GM21515 (cell line): ENCODE measurements at regions not wholly inside any gene's neighbourhood (a gene's known extent, or its start where the extent isn't known, plus 50 kb on each side); places are given as distances from the start of the nearest gene placed in this dataset.

Experiments
- ATAC-seq: cut with Tn5 transposase; IDR thresholded peaks from one replicate; pipeline ENCODE4 v1.9.1; 2021; ENCODE audit not compliant: unreplicated experiment

- ATAC-seq, result no peak
These were observed 58.4 kb downstream of the ARL4C start for GRCh38 chr2:234438305-234438977.

DNA sequence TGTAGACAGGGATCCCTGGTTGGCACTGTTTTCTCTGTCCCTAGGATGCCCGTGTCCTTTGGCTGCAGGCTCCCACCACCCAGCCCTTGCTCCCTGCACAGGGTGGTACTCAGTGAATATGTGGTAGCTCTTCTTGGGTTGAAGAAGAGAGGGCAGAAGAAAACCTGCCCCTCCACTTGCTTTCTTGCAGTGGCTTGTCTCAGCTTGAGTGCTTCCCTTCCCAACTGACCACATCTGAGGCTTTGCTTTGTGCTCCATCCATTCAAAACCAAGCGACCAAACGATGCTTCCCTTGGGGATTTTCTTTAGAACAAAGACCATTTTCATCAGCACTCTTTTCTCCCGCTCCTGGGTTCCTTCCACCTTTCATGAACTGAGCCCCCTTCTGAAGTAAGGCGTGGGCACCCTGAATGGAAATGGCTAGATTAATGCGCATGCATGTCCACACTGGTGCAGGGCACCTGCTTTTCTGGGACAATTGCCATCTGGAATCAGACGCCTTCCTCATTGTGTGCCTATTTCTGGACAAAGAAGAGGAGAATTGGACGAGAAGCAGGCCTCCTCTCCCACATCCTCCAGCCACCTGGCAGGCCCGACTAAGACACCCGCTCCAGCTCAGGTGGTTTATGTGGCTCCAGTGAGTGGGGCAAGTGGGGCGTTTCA, 59.1 kb downstream of the ARL4C start:
- ATAC-seq, result no peak

GRCh38 chr2:234436482-234436837, 60.4 kb downstream of the ARL4C start:
- no peak for ATAC-seq

GRCh38 chr2:234435836-234436481, 60.9 kb downstream of the ARL4C start:
- no peak for ATAC-seq

GRCh38 chr2:234433201-234433600, 63.7 kb downstream of the ARL4C start:
- ATAC-seq, result no peak

DNA sequence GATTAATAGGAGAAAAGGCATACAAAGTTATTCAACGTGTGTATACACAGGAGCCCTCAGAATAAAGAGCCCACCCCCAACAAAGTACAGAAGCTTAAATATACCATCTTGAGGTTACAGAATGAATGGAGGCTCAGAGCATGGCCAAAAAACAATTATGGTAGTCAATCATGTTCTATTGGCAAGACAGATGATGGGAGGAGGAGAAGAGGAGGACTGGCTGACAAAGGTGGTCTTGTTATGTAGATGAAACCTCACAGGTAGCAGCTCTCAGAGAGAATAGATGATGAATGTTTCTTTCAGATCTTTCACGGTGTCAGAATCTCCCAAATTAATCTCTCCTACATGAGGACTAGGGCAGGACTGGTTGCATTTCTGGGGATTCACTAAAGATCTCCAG, 66.0 kb downstream of the ARL4C start:
- ATAC-seq, result no peak

- no peak for ATAC-seq
These were observed 67.6 kb downstream of the ARL4C start for GRCh38 chr2:234429265-234429664.

GRCh38 chr2:234427081-234428061, 69.5 kb downstream of the ARL4C start:
- ATAC-seq, result no peak

GRCh38 chr2:234426616-234427015, 70.3 kb downstream of the ARL4C start:
- ATAC-seq, result peak; percentile 40

DNA sequence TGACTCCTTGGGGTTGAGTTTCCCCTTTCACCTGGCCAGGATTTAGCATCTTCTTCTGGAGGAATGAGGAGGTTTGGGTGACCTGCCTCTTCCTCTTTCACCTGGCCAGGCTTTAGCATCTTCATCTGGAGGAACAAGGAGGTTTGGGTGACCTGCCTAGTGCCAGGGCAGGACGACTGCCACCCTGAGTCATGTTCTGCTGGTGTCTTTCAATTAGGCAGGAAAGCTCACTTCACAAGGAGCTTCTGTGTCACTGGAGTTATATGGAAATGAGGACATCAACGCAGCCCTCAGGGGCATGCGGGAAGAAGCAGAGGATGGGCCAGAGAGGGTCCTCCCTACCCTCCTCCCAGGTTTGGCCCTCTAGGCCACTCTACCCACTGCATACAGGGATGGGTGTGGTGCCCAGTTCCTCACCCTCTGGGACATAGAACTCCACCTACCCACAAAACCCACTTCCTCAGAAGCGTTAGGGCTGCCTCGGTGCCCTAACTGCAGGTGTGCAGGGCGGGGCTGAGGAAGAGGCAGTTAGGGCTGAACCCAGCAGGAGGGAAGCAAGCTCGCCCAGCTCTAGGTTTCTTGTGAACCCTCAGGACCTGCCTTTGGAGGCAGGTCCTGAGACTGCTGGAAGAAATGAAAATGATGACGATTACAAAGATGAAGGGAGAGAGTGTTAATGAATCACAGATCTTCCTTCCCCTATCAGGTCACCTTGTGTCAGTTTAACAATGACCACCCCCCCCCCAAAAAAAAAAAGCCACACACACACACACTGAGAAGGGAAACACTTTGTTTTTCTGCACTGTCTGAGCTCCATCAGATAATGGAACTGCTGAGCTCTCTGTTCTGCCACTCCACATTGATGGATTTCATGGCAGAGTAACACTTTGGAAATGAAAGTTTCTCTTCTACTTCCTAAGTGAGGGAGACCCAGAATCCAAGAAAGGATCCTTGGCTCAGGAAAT, 71.0 kb downstream of the ARL4C start:
- ATAC-seq, result peak; percentile 78

- ATAC-seq, result no peak
These were observed 73.0 kb downstream of the ARL4C start for GRCh38 chr2:234423884-234424283.

GRCh38 chr2:234422981-234423431, 73.9 kb downstream of the ARL4C start:
- ATAC-seq, result no peak

DNA sequence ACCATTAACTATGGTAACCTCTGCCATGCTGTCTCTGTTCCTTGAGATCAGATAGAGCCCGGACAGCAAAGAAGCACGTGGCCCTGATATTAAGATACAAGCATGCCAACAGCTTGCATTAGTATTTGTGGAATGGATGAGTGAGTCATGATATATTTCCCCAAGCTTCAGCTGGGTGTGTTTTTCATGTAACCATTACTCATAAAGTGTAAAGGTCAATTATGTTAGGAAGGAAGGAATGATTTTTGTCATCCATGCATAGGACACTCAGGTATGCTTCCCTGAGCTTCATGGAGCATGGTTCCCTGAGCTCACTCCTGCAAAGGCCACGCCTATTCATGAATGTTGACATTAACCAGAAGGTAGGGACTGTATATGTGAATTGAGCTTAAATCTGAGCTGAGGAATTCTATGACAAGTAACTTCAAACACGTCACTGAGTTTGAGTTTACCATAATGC, 74.6 kb downstream of the ARL4C start:
- no peak for ATAC-seq

- ATAC-seq, result no peak
These were observed 76.5 kb downstream of the ARL4C start for GRCh38 chr2:234420408-234420807.

- no peak for ATAC-seq
These were observed 77.2 kb downstream of the ARL4C start for GRCh38 chr2:234419726-234420125.

DNA sequence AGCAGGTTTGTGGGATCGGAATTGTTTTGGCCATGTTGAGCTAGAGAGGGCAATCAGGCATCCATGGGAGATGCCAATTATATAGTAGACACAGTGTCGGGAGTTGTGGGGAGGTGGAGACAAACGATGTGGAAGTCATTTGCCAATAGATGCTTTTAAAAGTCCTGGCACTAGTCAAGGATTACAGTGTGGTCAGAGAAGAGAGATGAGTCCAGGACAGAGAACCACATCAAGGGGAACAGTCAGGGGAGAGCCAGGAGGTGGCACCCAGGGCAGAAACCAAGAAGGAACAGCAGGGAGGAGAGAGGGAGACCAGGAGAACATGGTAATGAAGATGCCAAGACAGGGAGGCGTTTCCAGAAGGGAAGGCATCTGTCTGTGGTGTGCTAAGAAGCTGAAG, 81.2 kb downstream of the ARL4C start:
- no peak for ATAC-seq

DNA sequence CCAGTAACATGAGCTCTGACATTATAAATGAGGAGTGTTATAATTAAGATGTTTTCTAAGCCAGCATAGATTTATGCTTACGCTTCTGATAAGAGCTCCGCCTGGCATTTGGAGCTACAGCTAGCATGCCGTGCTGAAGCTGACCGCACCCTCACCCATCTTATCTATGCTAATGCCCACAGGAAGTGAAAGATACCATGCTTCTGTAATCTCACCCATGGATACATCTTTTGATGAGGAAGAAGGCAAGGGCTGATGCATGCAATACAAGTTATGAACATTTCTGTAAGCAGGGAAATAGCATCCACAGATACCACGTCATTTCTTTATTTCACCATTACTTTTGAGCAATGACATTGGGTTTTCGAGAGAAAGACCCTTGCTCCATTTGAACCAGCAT, 82.3 kb downstream of the ARL4C start:
- ATAC-seq, result no peak

DNA sequence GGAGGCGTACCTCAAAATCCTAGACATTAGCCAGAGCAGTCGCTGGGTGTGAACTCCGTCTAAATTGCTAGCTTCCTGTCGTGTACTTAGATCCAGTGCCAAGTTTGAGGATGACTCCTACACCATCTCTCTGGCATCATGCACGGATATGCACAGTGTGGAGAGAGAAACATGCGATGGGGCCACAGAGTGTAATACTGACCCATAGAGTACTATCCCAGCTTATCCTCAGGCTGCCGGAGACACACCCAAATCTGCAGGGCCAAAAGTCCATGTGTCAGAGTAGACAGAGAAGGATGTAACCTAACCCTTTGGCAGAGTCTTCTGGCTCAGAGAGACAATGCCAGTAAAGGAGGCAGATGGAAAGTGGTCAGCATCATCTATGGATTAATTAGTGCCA, 84.2 kb downstream of the ARL4C start:
- ATAC-seq, result no peak

DNA sequence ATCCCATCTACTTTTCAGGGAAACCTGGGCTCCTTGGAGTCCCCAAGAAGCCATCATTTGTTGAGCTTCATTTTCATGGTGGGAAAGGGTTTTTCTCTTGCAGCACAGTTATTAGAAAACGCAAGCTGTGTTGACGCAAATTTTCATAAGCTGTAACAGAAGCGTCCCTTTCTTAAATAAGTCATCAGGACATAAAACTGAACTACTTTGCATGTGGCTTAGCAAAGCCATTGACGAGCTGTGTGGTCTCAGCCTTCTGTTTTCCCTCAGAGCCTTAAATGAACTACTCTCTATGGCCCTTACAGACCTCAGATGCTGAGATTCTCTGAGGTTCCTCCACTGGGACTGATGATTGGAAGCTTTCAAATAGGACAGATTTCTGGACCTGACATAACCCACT, 85.1 kb downstream of the ARL4C start:
- peak; percentile 93 for ATAC-seq

DNA sequence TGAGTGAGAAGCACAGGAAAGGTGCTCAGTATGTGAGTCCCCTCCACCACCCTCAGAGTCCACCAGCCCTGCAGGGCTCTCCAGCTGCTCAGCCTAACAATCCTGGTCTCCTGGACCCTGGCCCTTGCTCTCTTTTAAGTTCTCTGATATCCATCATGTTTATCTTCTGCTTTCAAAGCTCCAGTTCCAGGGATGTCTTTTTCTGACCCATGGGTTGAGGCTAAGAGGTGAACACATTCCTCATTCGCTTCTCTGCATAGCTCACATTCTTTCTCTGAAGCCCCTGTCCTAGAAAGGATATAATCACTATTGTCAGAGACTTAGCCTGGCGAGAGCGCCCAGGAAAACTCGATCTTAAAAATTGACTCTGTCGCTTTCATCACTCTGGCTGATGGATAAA, 86.4 kb downstream of the ARL4C start:
- no peak for ATAC-seq
